GM20000 (cell line): ENCODE measurements at regions not wholly inside any gene's neighbourhood (a gene's known extent, or its start where the extent isn't known, plus 50 kb on each side); places are given as distances from the start of the nearest gene placed in this dataset.

ENCODE experiments used
- DNase-seq: peaks from one replicate; pipeline ENCODE4 v3.0.0; 2012; ENCODE audit warnings: low spot score
- TF ChIP-seq, protein P1 (sequence below): IDR thresholded peaks from 2 replicates; pipeline ENCODE4 v1.5.1; 2012; ENCODE audit warnings: mild to moderate bottlenecking, control low read depth; ENCODE audit errors: extremely low read depth, missing control alignments

DNA sequence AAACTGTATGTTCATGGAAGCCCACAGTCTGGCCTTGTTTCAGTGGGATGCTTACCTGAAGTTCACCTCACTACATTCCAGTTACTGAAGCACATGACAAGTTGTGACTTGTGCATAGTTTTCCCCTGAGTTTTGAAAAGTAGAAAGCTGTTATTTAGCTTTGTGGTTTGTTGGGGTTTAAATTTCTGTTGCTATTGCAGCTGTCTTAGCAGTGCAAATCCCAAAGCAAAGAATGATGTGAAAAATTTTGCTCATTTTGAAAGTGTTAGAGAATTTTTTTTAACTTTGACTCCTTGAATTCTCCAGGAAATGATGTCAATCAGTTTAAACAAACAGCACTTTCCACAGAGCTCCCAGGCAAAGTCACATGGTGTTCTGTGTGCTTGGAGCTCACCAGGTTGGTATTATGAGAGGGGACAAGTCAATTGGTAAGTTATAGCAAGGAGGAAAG is 268.4 kb downstream of the ADGRG6 start:
- TF ChIP-seq, protein P1, sequence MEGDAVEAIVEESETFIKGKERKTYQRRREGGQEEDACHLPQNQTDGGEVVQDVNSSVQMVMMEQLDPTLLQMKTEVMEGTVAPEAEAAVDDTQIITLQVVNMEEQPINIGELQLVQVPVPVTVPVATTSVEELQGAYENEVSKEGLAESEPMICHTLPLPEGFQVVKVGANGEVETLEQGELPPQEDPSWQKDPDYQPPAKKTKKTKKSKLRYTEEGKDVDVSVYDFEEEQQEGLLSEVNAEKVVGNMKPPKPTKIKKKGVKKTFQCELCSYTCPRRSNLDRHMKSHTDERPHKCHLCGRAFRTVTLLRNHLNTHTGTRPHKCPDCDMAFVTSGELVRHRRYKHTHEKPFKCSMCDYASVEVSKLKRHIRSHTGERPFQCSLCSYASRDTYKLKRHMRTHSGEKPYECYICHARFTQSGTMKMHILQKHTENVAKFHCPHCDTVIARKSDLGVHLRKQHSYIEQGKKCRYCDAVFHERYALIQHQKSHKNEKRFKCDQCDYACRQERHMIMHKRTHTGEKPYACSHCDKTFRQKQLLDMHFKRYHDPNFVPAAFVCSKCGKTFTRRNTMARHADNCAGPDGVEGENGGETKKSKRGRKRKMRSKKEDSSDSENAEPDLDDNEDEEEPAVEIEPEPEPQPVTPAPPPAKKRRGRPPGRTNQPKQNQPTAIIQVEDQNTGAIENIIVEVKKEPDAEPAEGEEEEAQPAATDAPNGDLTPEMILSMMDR: no peak
- DNase-seq: no peak

DNA sequence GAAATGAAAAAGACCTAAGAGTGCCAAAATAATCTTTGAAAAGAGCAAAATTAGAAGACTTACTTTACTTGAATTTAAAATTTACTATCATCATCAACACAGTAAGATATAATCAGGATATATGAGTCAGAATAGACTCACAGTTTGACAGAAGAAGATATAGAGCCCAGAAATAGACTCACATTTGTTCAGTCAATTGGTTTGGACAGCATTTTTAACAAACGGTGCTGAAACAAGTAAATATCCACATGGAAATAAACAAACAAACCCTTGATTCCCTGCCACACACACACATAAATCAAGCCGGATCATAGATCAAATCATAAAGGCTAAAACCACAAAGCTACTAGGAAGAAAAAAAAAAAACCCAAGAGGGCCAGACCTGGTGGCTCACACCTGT is 291.1 kb downstream of the ADGRG6 start:
- TF ChIP-seq, protein P1: no peak
- no peak for DNase-seq

DNA sequence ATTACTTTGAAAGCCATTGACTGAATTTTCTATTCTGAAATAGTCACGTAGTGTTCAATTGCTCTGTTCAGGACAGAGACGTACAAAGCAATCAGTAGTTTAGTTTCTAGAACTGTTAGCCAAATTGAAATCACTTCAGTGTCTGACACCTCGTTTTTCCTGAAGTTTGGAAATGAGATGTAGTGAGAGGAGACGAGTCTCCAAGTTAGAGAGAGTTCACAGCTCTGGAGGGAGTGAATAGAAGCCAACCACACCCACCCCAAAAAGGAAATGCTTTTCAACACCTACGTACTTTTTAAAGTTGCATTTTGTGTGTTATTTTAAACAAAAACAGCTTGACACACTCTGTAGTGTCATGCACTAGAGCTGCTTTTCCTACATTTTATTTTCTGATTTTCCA is 296.0 kb downstream of the ADGRG6 start:
- DNase-seq: no peak
- TF ChIP-seq, protein P1: no peak

DNA sequence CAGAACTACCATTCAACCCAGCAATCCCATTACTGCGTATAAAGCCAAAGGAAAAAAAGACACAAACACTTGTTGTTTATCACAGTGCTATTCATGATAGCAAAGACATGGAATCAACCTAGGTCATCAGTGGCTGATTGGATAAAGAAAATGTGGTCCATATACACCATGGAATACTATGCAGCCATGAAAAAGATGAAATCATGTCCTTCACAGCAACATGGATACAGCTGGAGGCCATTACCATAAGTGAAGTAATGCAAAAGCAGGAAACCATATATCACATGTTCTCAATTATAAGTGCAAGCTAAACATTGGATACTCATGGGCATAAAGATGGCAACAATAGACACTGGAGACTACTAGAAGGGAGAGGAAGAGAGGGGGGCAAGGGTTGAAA is 299.6 kb downstream of the ADGRG6 start:
- DNase-seq: no peak
- TF ChIP-seq, protein P1: no peak

DNA sequence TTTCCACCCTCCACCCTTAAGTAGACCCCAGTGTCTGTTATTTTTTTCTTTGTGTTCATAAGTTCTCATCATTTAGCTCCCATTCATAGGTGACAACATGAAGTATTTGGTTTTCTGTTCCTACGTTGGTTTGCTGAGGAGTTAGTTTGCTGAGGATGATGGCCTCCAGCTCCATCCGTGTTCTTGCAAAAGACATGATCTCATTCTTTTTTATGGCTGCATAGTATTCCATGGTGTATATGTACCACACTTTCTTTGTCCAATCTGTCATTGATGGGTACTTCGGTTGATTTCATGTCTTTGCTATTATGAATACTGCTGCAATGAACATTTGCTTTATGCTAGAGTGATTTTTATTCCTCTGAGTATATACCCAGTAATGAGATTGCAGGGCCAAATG is 301.2 kb downstream of the ADGRG6 start:
- DNase-seq: no peak
- TF ChIP-seq, protein P1: no peak

DNA sequence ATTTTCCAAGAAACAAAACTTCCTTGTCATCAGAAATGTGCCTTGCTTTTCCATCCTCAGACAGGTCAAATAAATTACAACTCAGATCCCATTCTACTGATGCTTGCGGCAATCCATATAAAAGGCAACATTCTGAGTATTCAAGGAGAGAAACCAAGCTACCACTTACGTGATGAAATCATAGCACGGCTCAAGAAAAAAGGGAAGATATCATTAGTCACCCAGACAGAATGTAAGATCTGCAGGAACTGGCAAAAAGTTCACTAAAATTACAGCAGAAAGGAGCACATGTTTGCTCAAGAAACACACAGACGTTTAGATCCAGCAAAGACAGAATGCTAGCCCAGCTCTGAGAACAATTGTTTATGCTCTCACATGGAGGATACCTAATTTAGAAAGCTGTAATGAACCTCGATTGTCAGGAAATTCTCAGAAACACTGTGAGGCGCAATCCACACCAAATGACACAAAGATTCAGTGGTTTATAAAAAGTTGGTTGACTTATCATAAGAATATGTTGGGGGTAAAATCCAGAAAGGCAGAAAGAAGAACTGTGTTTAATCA is 304.2 kb downstream of the ADGRG6 start:
- TF ChIP-seq, protein P1: no peak

DNA sequence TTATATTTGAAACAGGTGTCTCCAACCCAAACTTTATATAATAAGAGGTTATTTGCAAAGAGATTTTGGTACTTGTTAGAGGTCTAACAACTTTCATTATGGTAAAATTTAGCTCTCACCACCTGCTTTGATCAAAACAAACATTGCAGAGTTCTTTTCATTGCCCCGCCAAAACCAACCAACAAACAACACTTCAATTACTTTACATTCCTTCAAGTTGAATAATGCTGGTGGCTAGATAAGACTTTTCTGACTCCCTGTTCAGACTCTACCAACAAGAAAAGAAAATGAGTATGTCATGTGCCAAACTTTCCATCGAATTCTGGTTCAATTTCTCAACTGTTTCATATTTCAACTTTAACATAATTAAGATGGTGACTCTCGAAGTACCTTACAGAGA is 311.1 kb downstream of the ADGRG6 start:
- TF ChIP-seq, protein P1: no peak
- DNase-seq: no peak

More for the DNA sequence above, 304.2 kb downstream of the ADGRG6 start:
- DNase-seq: no peak
